Ectodermal cell (in vitro differentiated cells): ENCODE measurements at regions not wholly inside any gene's neighbourhood (a gene's known extent, or its start where the extent isn't known, plus 50 kb on each side); places are given as distances from the start of the nearest gene placed in this dataset.

ENCODE experiments used
- H3K27ac ChIP-seq: 2 replicates; pipeline ENCODE4 v1.7.0; 2013; ENCODE audit warnings: mild to moderate bottlenecking, low read depth, low read length; ENCODE audit not compliant: insufficient read depth, poor library complexity, severe bottlenecking
- H3K27me3 ChIP-seq: 2 replicates; pipeline ENCODE4 v1.7.0; 2013; ENCODE audit warnings: mild to moderate bottlenecking, low read length; ENCODE audit not compliant: insufficient read depth, control insufficient read depth, poor library complexity, severe bottlenecking
- H3K36me3 ChIP-seq: one replicate; pipeline ENCODE4 v1.7.0; 2013; ENCODE audit warnings: low read length; ENCODE audit not compliant: control insufficient read depth, insufficient read depth
- H3K4me1 ChIP-seq: one replicate; pipeline ENCODE4 v1.7.0; 2013; ENCODE audit warnings: low read length; ENCODE audit not compliant: control insufficient read depth, insufficient read depth
- H3K4me3 ChIP-seq: 2 replicates; pipeline ENCODE4 v1.7.0; 2013; ENCODE audit warnings: low read depth, low read length, control low read depth; ENCODE audit not compliant: insufficient read depth
- H3K9me3 ChIP-seq: 2 replicates; pipeline ENCODE4 v1.7.0; 2013; ENCODE audit warnings: mild to moderate bottlenecking, low read length, moderate library complexity; ENCODE audit not compliant: control insufficient read depth
- WGBS, 2 experiments: methylation state at CpG; one replicate each; pipeline ENCODE4 v1.1.7; 2013; ENCODE audit warnings: missing lambda C conversion rate in 2 of 2; 5-methylcytosine and 5-hydroxymethylcytosine counted together

- WGBS, 2 experiments, result 71 to 89% methylated on average over 7 to 8 of the region's 8 CpGs
- H3K4me3 ChIP-seq, result no peak overlapping the region
- no peak overlapping the region for H3K27ac ChIP-seq
- no peaks in the 10 kb centered on the region for H3K36me3 ChIP-seq
- H3K27me3 ChIP-seq, result no peaks in the 10 kb centered on the region
- no peaks in the 10 kb centered on the region for H3K4me1 ChIP-seq
- no peaks in the 10 kb centered on the region for H3K9me3 ChIP-seq
Measured at GRCh38 chr7:3150027-3150426, 106.4 kb upstream of the CARD11 start.

- H3K27ac ChIP-seq, result no peak overlapping the region
- H3K9me3 ChIP-seq, result no peaks in the 10 kb centered on the region
- H3K27me3 ChIP-seq, result no peaks in the 10 kb centered on the region
- H3K36me3 ChIP-seq, result no peaks in the 10 kb centered on the region
- no peak overlapping the region for H3K4me3 ChIP-seq
- 95 to 96% methylated on average over 7 of the region's 7 CpGs for WGBS, 2 experiments
- H3K4me1 ChIP-seq, result no peaks in the 10 kb centered on the region
Measured at GRCh38 chr7:3151784-3152183, 108.1 kb upstream of the CARD11 start.

GRCh38 chr7:3152714-3153113 lies 109.0 kb upstream of the CARD11 start:
- Histone ChIP-seq H3K4me3 (no peak overlapping the region), H3K9me3 (no peaks in the 10 kb centered on the region), H3K27me3 (no peaks in the 10 kb centered on the region), H3K27ac (no peak overlapping the region), H3K36me3 (no peaks in the 10 kb centered on the region), H3K4me1 (no peaks in the 10 kb centered on the region)
- 94 to 95% methylated on average over 7 of the region's 7 CpGs for WGBS, 2 experiments

GRCh38 chr7:3153118-3153517 lies 109.5 kb upstream of the CARD11 start:
- Histone ChIP-seq H3K27ac (no peak overlapping the region), H3K9me3 (no peaks in the 10 kb centered on the region), H3K36me3 (no peaks in the 10 kb centered on the region), H3K4me3 (no peak overlapping the region), H3K4me1 (no peaks in the 10 kb centered on the region), H3K27me3 (no peaks in the 10 kb centered on the region)
- WGBS, 2 experiments, result 88 to 92% methylated on average over 5 to 6 of the region's 6 CpGs

GRCh38 chr7:3154317-3154716 lies 110.7 kb upstream of the CARD11 start:
- H3K27ac ChIP-seq, result no peak overlapping the region
- WGBS, 2 experiments, result 93 to 98% methylated on average over 5 of the region's 5 CpGs
- H3K9me3 ChIP-seq, result no peaks in the 10 kb centered on the region
- no peaks in the 10 kb centered on the region for H3K4me1 ChIP-seq
- no peaks in the 10 kb centered on the region for H3K27me3 ChIP-seq
- no peaks in the 10 kb centered on the region for H3K36me3 ChIP-seq
- H3K4me3 ChIP-seq, result no peak overlapping the region

GRCh38 chr7:3154881-3155494 lies 111.3 kb upstream of the CARD11 start:
- H3K27ac ChIP-seq, result no peak overlapping the region
- no peaks in the 10 kb centered on the region for H3K27me3 ChIP-seq
- H3K4me1 ChIP-seq, result no peaks in the 10 kb centered on the region
- H3K36me3 ChIP-seq, result no peaks in the 10 kb centered on the region
- WGBS, 2 experiments, result 77 to 82% methylated on average over 6 to 7 of the region's 7 CpGs
- no peak overlapping the region for H3K4me3 ChIP-seq
- no peaks in the 10 kb centered on the region for H3K9me3 ChIP-seq

GRCh38 chr7:3156508-3156907 lies 112.8 kb upstream of the CARD11 start:
- Histone ChIP-seq H3K27me3 (no peaks in the 10 kb centered on the region), H3K9me3 (no peaks in the 10 kb centered on the region), H3K4me3 (no peak overlapping the region), H3K36me3 (no peaks in the 10 kb centered on the region), H3K27ac (no peak overlapping the region), H3K4me1 (no peaks in the 10 kb centered on the region)
- WGBS, 2 experiments, result 93 to 96% methylated on average over 9 of the region's 9 CpGs

- WGBS, 2 experiments, result 73 to 76% methylated on average over 20 of the region's 20 CpGs
- Histone ChIP-seq H3K27me3 (no peaks in the 10 kb centered on the region), H3K27ac (no peak overlapping the region), H3K36me3 (no peaks in the 10 kb centered on the region), H3K4me1 (no peaks in the 10 kb centered on the region), H3K9me3 (no peaks in the 10 kb centered on the region), H3K4me3 (no peak overlapping the region)
Measured at GRCh38 chr7:3157566-3158287, 114.1 kb upstream of the CARD11 start.

- Histone ChIP-seq H3K9me3 (no peaks in the 10 kb centered on the region), H3K4me1 (no peaks in the 10 kb centered on the region), H3K27ac (no peak overlapping the region), H3K4me3 (no peak overlapping the region), H3K36me3 (no peaks in the 10 kb centered on the region), H3K27me3 (no peaks in the 10 kb centered on the region)
- WGBS, 2 experiments, result 89 to 91% methylated on average over 11 of the region's 11 CpGs
Measured at GRCh38 chr7:3158341-3158760, 114.7 kb upstream of the CARD11 start.

- Histone ChIP-seq H3K36me3 (no peaks in the 10 kb centered on the region), H3K27ac (no peak overlapping the region), H3K4me1 (no peaks in the 10 kb centered on the region), H3K9me3 (no peaks in the 10 kb centered on the region), H3K4me3 (no peak overlapping the region), H3K27me3 (no peaks in the 10 kb centered on the region)
- WGBS, 2 experiments, result 85 to 94% methylated on average over 4 of the region's 4 CpGs
Measured at GRCh38 chr7:3159039-3159438, 115.4 kb upstream of the CARD11 start.
